OCI-LY3 (cell line): ENCODE measurements at regions not wholly inside any gene's neighbourhood (a gene's known extent, or its start where the extent isn't known, plus 50 kb on each side); places are given as distances from the start of the nearest gene placed in this dataset.

Experiments used
- H2AFZ ChIP-seq: fragments of 200-600, 300-600 bp; shearing (Covaris generic); 2 replicates; pipeline ENCODE4 v1.6.0; 2014; ENCODE audit warnings: antibody characterized with exemption, low read depth, low read length
- H3K27ac ChIP-seq: fragments of 200-600, 300-600 bp; sonication (generic); 2 replicates; pipeline ENCODE4 v1.5.1; 2014; ENCODE audit warnings: mild to moderate bottlenecking, low read length, moderate library complexity, mixed read lengths
- H3K27me3 ChIP-seq: fragments of 200-600, 300-600 bp; sonication (generic); 2 replicates; pipeline ENCODE4 v1.6.1; 2014; ENCODE audit warnings: low read depth, low read length, mixed read lengths
- H3K36me3 ChIP-seq: fragments of 200-600, 300-600 bp; sonication (generic); replicated peaks from 2 replicates; pipeline ENCODE3; 2014; ENCODE audit warnings: low read depth, low read length, mixed read lengths
- H3K4me1 ChIP-seq: fragments of 300-600, 200-600 bp; sonication (generic); 2 replicates; pipeline ENCODE4 v1.6.1; 2014; ENCODE audit warnings: low read length, mixed read lengths
- H3K4me2 ChIP-seq: fragments of 200-600, 300-600 bp; sonication (generic); 2 replicates; pipeline ENCODE4 v1.6.1; 2014; ENCODE audit warnings: low read length, mixed read lengths
- H3K4me3 ChIP-seq: fragments of 300-600, 200-600 bp; sonication (generic); 2 replicates; pipeline ENCODE4 v1.5.1; 2014; ENCODE audit warnings: antibody characterized with exemption, mild to moderate bottlenecking, low read length, moderate library complexity
- H3K79me2 ChIP-seq: fragments of 300-600, 200-600 bp; shearing (Covaris generic); 2 replicates; pipeline ENCODE4 v1.6.1; 2014; ENCODE audit warnings: mild to moderate bottlenecking, low read length, mixed read lengths
- H3K9ac ChIP-seq: fragments of 300-600, 200-600 bp; shearing (Covaris generic); 2 replicates; pipeline ENCODE4 v1.6.0; 2014; ENCODE audit warnings: mild to moderate bottlenecking, low read length, moderate library complexity
- H3K9me3 ChIP-seq: fragments of 200-600, 300-600 bp; shearing (Covaris generic); 2 replicates; pipeline ENCODE4 v1.6.1; 2014; ENCODE audit warnings: low read length, mixed read lengths; ENCODE audit not compliant: insufficient read depth
- H4K20me1 ChIP-seq: fragments of 200-600, 300-600 bp; sonication (generic); 2 replicates; pipeline ENCODE4 v1.6.1; 2016; ENCODE audit warnings: low read length, mixed read lengths; ENCODE audit not compliant: insufficient read depth
- CTCF ChIP-seq: fragments of 200-600, 300-600 bp; sonication (generic); IDR thresholded peaks from 2 replicates; pipeline ENCODE4 v1.5.1; 2014; ENCODE audit warnings: antibody characterized with exemption, low read length, low read depth
- EZH2phosphoT487 ChIP-seq: fragments of 200-600 bp; shearing (Covaris generic); IDR thresholded peaks from 2 replicates; pipeline ENCODE4 v1.6.1; 2018; ENCODE audit warnings: antibody characterized with exemption, mixed run types, low read depth

- Histone ChIP-seq H3K9ac (no peak overlapping the region), H4K20me1 (no peaks in the 10 kb centered on the region), H2AFZ (no peak overlapping the region), H3K4me2 (no peak overlapping the region), H3K27me3 (no peaks in the 10 kb centered on the region), H3K4me3 (no peak overlapping the region), H3K36me3 (no peaks in the 10 kb centered on the region), H3K4me1 (no peaks in the 10 kb centered on the region), H3K9me3 (no peaks in the 10 kb centered on the region), H3K79me2 (no peaks in the 10 kb centered on the region), H3K27ac (no peak overlapping the region)
- TF ChIP-seq EZH2phosphoT487 (no peak), CTCF (no peak)
Measured at GRCh38 chr6:141914646-141915045, 218.1 kb upstream of the GJE1 start.

- H3K4me3 ChIP-seq, result no peak overlapping the region
- no peak overlapping the region for H3K9ac ChIP-seq
- no peak overlapping the region for H3K27ac ChIP-seq
- TF ChIP-seq EZH2phosphoT487, result no peak
- TF ChIP-seq CTCF, result no peak
- no peaks in the 10 kb centered on the region for H4K20me1 ChIP-seq
- H3K79me2 ChIP-seq, result no peaks in the 10 kb centered on the region
- H3K4me1 ChIP-seq, result no peaks in the 10 kb centered on the region
- no peaks in the 10 kb centered on the region for H3K27me3 ChIP-seq
- no peak overlapping the region for H3K4me2 ChIP-seq
- no peak overlapping the region for H2AFZ ChIP-seq
- no peaks in the 10 kb centered on the region for H3K9me3 ChIP-seq
- H3K36me3 ChIP-seq, result no peaks in the 10 kb centered on the region
Measured at GRCh38 chr6:141906569-141907080, 226.1 kb upstream of the GJE1 start.

GRCh38 chr6:141890661-141891060 is 242.1 kb upstream of the GJE1 start:
- TF ChIP-seq CTCF (no peak), EZH2phosphoT487 (no peak)
- Histone ChIP-seq H3K36me3 (no peaks in the 10 kb centered on the region), H3K4me1 (no peaks in the 10 kb centered on the region), H3K9ac (no peak overlapping the region), H3K4me2 (no peak overlapping the region), H3K27me3 (no peaks in the 10 kb centered on the region), H3K79me2 (no peaks in the 10 kb centered on the region), H3K4me3 (no peak overlapping the region), H2AFZ (no peak overlapping the region), H4K20me1 (no peaks in the 10 kb centered on the region), H3K27ac (no peak overlapping the region), H3K9me3 (no peaks in the 10 kb centered on the region)

- no peak overlapping the region for H3K9ac ChIP-seq
- no peak overlapping the region for H2AFZ ChIP-seq
- H3K27me3 ChIP-seq, result no peaks in the 10 kb centered on the region
- no peaks in the 10 kb centered on the region for H3K4me1 ChIP-seq
- H3K79me2 ChIP-seq, result no peaks in the 10 kb centered on the region
- no peaks in the 10 kb centered on the region for H4K20me1 ChIP-seq
- TF ChIP-seq EZH2phosphoT487 (no peak), CTCF (no peak)
- no peaks in the 10 kb centered on the region for H3K36me3 ChIP-seq
- H3K4me2 ChIP-seq, result no peak overlapping the region
- H3K9me3 ChIP-seq, result no peaks in the 10 kb centered on the region
- H3K4me3 ChIP-seq, result no peak overlapping the region
- no peak overlapping the region for H3K27ac ChIP-seq
Measured at GRCh38 chr6:141884850-141885249, 247.9 kb upstream of the GJE1 start.
